ENCODE measurements at regions not wholly inside any gene's neighbourhood (a gene's known extent, or its start where the extent isn't known, plus 50 kb on each side); places are given as distances from the start of the nearest gene placed in this dataset.

GRCh38 chr2:194564422-194564821, 1092.6 kb upstream of the SLC39A10 start:
- TF ChIP-seq CTCF (IDR thresholded peaks at IDR 0.05): no peak
- TF ChIP-seq ZFX (IDR thresholded peaks at IDR 0.05; ENCODE audit: borderline replicate concordance): no peak

Data from 22Rv1 (cell line).